ENCODE measurements at regions not wholly inside any gene's neighbourhood (a gene's known extent, or its start where the extent isn't known, plus 50 kb on each side); places are given as distances from the start of the nearest gene placed in this dataset.
A peak's percentile ranks its signal among the peaks of the same experiment; 100 is the strongest.

DNA sequence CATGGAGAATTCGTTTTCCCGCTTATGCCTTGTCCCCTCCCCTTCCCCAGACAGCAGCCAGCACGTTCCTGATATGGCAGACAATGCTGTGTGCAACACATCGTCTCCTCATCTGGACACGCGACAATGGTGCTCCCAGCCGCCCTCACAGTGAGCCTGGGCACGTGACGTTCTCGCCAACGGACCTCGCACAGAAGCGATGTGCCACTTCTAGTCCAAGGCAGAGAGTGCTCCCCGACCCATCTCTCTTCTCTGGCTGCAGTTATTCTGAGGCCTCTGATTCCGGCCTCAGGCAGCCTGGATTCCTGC, 505.4 kb downstream of the EIPR1 start:
- WGBS, 2 donors = 82 to 84% methylated on average over 15 of the region's 15 CpGs
- peak in 1 of 2 donors; percentile 79 for DNase-seq (ENCODE audit: low spot score in 2 of 2)

DNA sequence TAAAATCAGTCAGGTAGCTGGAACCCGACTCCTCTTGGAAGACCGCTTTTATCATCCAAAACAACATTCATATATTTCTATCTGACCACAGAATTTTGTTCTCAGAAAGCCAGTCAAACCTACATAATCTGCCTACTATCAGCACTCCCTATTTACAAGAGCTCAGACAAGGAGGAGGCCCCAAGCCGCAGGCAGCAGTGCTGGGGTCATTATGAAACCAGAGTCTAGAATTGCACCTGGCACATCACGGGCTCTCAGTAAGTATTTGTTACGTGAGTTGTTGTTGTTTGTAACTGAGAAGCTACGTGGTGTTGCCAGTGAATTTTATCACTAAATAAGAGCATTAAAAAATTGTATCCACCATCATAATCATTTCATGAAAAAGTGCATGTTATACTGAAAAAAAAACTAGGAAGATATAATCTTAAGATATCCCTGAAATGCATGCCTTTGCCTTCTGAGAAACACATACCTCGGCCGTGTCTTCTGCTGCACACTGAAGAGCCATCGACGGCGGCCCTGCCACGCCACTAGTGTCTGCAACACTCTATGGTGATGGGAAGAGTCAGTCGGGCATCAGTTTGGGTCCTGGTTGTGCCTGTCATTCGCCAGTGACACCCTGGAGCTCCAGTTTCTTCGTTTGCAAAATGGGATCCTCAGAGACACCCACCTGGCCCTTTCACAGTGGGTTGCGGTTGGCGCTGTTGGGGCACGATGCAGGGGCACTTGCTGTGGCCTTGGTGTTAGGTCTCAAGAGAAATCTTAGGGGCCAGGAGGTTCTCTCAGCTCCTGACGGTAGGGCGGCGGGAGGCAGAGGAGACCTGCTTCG, 505.9 kb downstream of the EIPR1 start:
- TF ChIP-seq POLR2A (IDR thresholded peaks at IDR 0.05) = no peak
- TF ChIP-seq, protein P1, sequence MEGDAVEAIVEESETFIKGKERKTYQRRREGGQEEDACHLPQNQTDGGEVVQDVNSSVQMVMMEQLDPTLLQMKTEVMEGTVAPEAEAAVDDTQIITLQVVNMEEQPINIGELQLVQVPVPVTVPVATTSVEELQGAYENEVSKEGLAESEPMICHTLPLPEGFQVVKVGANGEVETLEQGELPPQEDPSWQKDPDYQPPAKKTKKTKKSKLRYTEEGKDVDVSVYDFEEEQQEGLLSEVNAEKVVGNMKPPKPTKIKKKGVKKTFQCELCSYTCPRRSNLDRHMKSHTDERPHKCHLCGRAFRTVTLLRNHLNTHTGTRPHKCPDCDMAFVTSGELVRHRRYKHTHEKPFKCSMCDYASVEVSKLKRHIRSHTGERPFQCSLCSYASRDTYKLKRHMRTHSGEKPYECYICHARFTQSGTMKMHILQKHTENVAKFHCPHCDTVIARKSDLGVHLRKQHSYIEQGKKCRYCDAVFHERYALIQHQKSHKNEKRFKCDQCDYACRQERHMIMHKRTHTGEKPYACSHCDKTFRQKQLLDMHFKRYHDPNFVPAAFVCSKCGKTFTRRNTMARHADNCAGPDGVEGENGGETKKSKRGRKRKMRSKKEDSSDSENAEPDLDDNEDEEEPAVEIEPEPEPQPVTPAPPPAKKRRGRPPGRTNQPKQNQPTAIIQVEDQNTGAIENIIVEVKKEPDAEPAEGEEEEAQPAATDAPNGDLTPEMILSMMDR (IDR thresholded peaks at IDR 0.05) = no peak
- intact Hi-C loops (cut with DNase I; ENCODE audit: low total_unique reads) = no loop called here
- no peak overlapping the region for H3K4me3 ChIP-seq (ENCODE audit: low read depth, poor library complexity, severe bottlenecking)
- DNase-seq (ENCODE audit: low spot score in 2 of 2) = peak in 1 of 2 donors; percentile 76
- WGBS, 2 donors = 87 to 88% methylated on average over 22 of the region's 22 CpGs

More for the DNA sequence above, 505.4 kb downstream of the EIPR1 start:
- intact Hi-C loops (cut with DNase I; ENCODE audit: low total_unique reads) = no loop called here
- no peak overlapping the region for H3K4me3 ChIP-seq (ENCODE audit: low read depth, poor library complexity, severe bottlenecking)
- TF ChIP-seq POLR2A (IDR thresholded peaks at IDR 0.05) = no peak
- TF ChIP-seq, protein P1 (IDR thresholded peaks at IDR 0.05) = no peak

DNA sequence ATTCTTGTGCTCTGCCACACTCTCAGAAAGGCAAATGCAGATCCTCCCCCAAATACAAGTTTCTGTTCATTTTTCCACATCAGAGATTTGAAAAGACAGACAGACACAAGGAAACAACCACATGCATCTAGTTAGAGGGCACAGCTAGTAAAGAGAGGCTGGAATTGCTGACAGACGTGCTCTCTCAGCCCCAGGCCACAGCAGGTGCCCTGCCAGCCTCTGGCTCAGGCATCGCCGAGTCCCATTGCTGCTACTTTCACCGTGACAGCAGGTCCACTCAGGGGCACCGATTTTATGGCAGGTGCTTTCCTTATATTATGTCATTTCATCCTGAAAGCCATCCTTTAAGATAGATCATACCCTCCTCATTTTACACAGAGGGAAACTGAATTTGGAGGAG, 507.5 kb downstream of the EIPR1 start:
- no peak for TF ChIP-seq POLR2A (IDR thresholded peaks at IDR 0.05)
- TF ChIP-seq, protein P1 (IDR thresholded peaks at IDR 0.05) = no peak
- WGBS, 2 donors = 22 to 46% methylated on average over 5 of the region's 5 CpGs
- peak in 1 of 2 donors; percentile 12 for DNase-seq (ENCODE audit: low spot score in 2 of 2)
- H3K4me3 ChIP-seq (ENCODE audit: low read depth, poor library complexity, severe bottlenecking) = no peak overlapping the region
- intact Hi-C loops (cut with DNase I; ENCODE audit: low total_unique reads) = no loop called here

DNA sequence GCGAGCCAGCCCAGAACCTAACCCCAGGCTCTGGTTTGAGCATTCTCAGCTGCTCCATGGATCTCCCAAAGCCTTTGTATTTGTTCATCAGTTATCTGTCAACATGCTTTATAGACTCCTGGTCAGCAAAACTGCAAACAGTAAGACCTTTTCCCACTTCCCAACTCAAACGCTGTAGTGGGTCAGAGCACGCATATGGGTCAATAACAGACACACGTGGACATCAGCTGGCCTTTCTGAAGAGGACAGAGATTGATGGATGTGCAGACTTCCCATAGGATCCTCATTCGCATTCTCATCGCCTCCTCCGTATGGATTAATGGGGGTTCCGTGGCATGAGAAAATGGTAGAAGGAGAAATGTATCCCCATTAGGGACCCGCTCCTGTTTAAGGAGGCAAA, 508.1 kb downstream of the EIPR1 start:
- H3K4me3 ChIP-seq (ENCODE audit: low read depth, poor library complexity, severe bottlenecking) = no peak overlapping the region
- TF ChIP-seq, protein P1 (IDR thresholded peaks at IDR 0.05) = no peak
- TF ChIP-seq POLR2A (IDR thresholded peaks at IDR 0.05) = no peak
- DNase-seq (ENCODE audit: low spot score in 2 of 2) = no peak
- 75 to 86% methylated on average over 9 of the region's 9 CpGs for WGBS, 2 donors
- intact Hi-C loops (cut with DNase I; ENCODE audit: low total_unique reads) = no loop called here

DNA sequence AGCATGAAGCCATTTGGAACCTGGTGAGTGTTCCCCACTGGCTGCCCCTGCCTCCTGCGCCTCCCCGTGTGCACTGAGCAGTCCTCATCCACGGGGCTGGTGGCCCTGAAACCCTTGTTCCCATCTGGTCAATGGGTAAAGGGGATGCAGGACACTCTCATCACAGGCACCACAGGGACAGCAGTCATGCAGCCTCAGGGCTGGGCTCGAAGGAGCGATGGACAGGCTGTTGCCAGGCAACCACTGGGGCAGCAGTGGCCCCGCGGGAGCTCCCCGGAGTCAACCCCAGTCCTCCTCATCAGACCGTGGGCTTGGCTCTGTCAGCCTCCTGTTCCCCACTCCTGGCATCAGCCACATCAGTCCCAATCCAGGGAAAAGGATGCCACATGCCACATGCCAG, 509.5 kb downstream of the EIPR1 start:
- intact Hi-C loops (cut with DNase I; ENCODE audit: low total_unique reads) = no loop called here
- DNase-seq (ENCODE audit: low spot score in 2 of 2) = no peak
- 60 to 69% methylated on average over 5 to 9 of the region's 9 CpGs for WGBS, 2 donors
- no peak overlapping the region for H3K4me3 ChIP-seq (ENCODE audit: low read depth, poor library complexity, severe bottlenecking)
- TF ChIP-seq POLR2A (IDR thresholded peaks at IDR 0.05) = no peak
- TF ChIP-seq, protein P1 (IDR thresholded peaks at IDR 0.05) = no peak

All from lower leg skin (tissue), 4 donors.